HG02610 (cell line): ENCODE measurements at regions not wholly inside any gene's neighbourhood (a gene's known extent, or its start where the extent isn't known, plus 50 kb on each side); places are given as distances from the start of the nearest gene placed in this dataset.

Experiments used
- ATAC-seq: cut with Tn5 transposase; IDR thresholded peaks from one replicate; pipeline ENCODE4 v1.9.1; 2021; ENCODE audit warnings: mild to moderate bottlenecking, moderate library complexity; ENCODE audit not compliant: unreplicated experiment

GRCh38 chr16:66069587-66069986 is 296.9 kb upstream of the CDH5 start:
- ATAC-seq, result no peak

GRCh38 chr16:66066404-66066803 is 300.1 kb upstream of the CDH5 start:
- no peak for ATAC-seq

- ATAC-seq, result no peak
Observed at GRCh38 chr16:66065925-66066324, 300.6 kb upstream of the CDH5 start.

- no peak for ATAC-seq
Observed at GRCh38 chr16:66064801-66065530, 301.5 kb upstream of the CDH5 start.

DNA sequence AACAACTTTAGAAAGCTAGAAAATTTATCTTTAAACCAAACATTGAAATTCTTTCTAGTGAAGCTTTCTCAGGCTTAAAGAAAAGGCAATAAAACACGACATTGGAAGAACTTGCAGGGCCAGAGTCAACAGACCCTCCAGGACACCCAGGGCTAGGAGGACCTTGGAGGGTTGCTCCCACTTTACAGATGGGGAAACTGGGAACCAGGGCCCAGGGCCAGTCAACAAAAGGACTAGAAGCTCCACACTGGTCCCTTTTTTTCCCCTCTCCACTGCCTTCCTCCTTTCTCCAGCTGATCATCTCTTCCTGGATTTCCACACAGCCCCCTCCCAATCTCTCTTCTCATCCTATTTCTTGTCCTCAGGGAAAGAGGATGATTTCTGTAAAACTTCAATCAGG is 307.7 kb upstream of the CDH5 start:
- no peak for ATAC-seq

DNA sequence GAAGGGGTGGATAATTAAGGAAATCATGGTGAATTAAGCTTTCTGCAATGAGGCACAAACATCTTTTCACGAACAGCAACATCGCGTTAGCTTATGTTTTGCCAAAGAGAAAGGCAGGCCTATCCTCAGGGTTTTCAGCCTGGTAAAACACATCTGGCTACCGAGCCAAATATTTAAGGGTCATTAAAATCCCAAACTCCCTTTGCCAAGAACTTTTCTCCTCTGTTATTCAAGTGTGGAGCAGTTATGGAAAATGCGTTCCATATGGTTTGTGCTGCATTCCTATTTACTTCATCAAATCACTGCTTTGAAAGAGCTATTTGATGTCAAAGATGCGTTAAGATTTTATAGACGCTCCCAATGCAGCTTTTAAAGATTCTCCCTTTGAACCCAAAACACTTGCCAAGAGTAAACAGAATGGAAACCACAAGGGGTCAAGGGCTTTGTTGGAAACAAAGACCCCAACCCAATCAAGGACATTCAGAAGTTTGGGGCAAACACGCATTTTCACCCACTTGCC is 308.3 kb upstream of the CDH5 start:
- ATAC-seq, result no peak

- no peak for ATAC-seq
Observed at GRCh38 chr16:66057057-66057456, 309.4 kb upstream of the CDH5 start.

- ATAC-seq, result no peak
Observed at GRCh38 chr16:66054095-66054494, 312.4 kb upstream of the CDH5 start.

DNA sequence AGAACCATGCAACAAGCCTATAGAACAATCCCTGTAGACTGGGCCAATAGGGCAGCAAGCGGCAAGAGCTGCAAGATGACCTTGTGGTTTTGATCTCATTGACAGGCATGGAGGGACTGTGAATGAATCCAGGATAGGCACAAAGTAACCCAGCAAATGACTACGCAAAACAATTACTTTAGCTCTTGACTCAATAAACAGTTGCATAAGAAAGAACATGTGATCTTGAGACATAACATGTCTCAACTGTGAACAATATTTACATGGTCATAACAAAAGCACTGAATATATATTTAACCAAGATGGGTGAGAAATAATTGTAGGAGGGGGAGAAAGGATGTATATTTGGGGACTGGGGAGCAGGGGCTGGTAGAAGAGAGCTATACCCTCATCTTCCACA is 313.7 kb upstream of the CDH5 start:
- ATAC-seq, result no peak

- no peak for ATAC-seq
Observed at GRCh38 chr16:66050991-66051390, 315.5 kb upstream of the CDH5 start.

DNA sequence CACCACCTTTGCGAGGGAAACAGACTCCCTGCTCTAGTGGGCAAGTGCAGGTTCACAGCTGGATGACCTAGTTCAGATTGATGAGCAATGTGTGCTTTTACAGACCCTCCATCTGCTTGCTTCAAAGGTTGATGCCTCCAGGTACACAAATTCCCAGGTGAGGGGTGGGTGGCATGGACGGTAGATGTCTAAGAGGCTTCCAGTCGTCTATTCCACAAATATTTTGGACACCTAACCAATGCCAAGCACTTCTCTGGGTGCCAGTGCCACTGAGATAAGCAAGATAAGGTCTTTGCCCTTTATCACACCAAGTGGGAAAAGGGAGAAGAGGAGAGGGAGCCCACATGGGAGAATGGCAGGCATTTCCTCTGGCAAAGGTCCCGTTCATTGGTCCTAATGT is 316.6 kb upstream of the CDH5 start:
- no peak for ATAC-seq

DNA sequence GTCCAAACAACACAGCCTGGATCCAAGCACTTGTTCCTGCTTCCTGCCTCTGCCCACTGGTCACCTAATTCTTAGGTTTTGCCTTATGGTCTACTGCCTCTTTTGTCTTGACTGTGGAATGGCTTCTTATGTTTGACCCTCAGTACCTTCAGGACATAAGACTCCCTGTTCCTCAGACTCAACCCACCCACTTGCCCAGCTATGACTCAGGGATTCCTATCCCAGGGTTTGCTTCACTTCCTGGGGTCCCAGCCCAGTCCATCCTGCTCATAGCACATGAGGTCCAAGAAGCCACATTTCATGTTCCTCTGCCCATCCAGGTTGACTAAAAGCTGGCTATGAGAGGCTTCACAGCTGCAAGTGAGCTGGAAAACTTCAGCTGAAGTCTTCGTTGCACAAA is 320.9 kb upstream of the CDH5 start:
- no peak for ATAC-seq

- ATAC-seq, result no peak
Observed at GRCh38 chr16:66044556-66044955, 321.9 kb upstream of the CDH5 start.

DNA sequence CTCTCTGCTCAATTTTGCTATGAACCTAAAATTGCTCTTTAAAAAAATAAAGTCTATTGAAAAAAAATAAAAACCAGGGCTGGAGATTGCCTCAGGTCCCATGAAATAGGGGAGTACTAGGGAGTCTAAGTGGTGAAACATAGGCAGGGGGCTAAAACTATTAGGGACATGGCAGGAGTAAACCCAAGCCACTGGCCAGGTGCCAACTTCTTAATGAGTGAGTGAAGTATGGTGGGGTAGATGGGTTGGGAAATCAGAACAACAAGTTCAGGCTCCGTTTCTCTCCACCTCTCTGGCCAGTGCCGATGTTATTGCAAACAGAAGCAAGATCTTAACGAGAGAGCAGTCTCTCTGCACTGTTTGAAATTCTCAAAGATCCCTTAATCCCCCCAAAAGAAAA is 322.4 kb upstream of the CDH5 start:
- no peak for ATAC-seq

DNA sequence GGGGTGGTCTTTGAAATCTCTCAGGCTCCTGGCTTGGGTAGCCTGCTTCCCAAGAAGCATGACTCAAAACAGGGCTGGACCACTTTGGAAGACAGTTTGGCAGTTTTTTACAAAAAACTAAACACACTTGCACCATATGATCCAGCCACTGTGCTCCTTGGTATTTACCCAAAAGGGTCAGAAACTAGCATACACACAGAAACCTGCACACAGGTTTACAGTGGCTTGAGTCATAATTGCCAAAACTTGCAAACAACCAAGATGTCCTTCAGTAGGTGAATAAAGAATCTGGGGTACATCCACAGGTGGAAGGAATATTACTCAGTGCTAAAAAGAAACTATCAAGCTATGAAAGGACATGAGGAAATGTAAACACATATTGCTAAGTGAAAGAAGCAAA is 323.2 kb upstream of the CDH5 start:
- no peak for ATAC-seq

DNA sequence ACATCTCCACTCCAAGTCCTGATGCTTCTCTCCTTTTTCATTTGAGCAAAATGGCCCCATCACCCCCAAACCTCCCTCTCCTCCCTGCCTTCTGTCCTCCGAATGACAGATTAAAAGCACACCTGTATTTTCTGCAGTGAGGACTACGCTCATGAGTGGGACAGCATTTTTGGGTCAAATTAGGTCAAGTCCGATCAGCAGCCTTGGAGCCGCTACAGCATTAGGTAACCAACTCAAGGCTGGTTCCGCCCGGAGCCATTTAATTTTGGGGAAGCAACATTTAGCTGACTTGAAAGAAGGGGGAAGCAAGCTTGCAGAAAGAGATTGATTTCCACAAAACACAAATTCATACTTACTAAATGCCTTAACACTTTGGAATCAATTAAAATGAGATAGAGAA is 324.1 kb upstream of the CDH5 start:
- ATAC-seq, result no peak

- no peak for ATAC-seq
Observed at GRCh38 chr16:66041907-66042306, 324.6 kb upstream of the CDH5 start.

GRCh38 chr16:66039793-66040192 is 326.7 kb upstream of the CDH5 start:
- ATAC-seq, result no peak

- ATAC-seq, result no peak
Observed at GRCh38 chr16:66036793-66037715, 329.4 kb upstream of the CDH5 start.

DNA sequence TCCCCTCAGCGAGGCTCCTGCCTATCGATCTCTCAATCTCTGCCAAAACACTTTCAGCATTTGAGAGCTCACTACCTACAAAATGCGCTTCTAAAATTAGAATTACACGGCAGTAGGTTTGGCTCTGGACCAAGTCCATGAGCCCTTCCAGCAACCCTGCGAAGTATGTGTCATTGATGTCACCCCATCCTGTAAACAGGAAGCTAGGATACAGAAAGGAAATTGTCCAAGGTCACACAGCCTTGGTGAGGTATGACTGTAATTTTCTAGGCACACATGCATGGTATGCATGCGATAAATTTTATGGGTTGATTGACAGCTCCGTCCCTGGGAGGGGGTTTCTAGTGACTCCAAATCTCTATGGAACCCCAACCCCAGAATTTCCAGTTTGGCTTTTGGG is 330.3 kb upstream of the CDH5 start:
- ATAC-seq, result no peak

DNA sequence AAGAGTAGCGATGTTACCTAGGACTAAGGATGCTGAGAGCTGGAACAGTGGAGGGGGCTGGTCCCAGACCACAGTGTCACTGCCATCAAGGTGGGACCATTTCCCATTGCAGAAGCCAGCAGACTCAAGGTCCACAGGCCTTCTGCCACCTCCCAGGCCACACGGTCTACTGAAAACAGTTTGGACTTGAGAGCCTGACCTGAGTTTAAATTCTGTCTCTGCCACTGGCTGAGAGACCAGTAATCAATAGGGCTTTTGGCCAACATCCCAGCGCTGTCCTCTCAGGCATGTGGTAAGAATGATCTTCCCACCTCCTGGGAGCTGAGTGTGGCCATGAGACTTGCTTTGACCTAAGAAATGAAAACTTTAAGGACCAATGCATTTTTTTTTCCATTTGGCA is 331.4 kb upstream of the CDH5 start:
- ATAC-seq, result no peak

DNA sequence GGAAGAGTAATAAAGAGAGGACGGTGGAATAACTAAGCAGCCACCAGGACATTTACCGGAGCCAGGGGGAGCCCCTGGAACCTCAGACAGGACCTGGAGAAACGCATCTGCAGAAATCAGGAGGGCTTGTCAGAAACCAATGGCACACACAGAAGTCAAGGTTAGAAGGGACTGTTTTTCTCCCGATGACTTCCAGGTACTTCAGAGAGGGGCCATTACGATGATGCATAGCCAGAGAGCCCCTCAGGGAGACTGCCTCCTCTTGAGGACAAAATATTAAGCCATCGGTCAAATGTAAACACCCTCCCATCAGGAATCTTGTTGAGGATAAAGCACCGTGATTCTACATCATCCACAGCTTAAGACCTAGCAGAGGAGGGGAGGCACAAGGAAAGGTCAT is 333.6 kb upstream of the CDH5 start:
- ATAC-seq, result no peak
